NCI-H2196 treated with DMSO at 0.1 percent for 48 hours (cell line): ENCODE measurements at regions not wholly inside any gene's neighbourhood (a gene's known extent, or its start where the extent isn't known, plus 50 kb on each side); places are given as distances from the start of the nearest gene placed in this dataset.
"Not testable (repeated sequence)": the region's sequence is repeated elsewhere in the genome, so short reads cannot be mapped to it uniquely, and the experiment has no call there.

Experiments
- DNase-seq: peaks from one replicate; lab custom pipeline; 2025; ENCODE audit not compliant: unreplicated experiment; lab: John Stamatoyannopoulos, UW

GRCh38 chr1:163959622-163960021 lies 599.4 kb upstream of the PBX1 start:
- no peak for DNase-seq

GRCh38 chr1:163970151-163970550 lies 588.8 kb upstream of the PBX1 start:
- DNase-seq: no peak

DNA sequence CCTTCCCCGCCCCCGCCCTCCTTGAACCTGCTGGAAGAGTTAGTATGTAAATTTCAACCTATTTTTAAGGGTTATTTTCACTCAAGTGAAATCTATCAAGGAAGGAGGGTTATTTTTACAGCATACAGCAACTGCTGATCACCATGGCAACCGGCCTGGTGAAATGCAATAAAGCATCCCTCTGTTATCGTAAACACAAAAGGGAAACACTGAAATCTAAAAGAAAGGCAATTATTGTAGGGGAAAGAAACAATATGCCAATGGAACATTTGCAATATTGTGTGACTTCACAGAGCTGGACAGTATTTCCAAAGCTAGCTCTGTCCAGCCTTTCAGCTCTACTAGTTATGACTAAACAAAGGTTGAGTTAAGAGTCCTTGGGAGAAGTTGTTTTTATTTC lies 588.3 kb upstream of the PBX1 start:
- DNase-seq: no peak

DNA sequence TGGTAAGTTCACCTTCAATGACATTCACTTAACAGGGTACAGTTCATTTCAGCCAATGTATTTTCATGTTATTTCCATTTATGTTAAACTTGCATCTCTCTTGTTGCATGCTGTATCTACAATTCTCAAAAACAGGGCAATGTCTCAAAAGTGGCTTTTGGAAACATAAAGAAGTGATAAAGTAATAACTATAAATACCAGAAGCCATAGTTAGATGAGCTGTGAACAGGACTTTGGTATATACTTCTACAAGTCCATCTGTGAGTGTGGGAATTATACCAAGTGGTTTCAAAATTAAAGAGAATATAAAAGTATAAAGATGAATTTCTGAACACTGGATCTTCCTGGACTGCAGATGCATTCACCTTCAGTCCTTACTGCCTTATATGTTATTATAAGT lies 585.4 kb upstream of the PBX1 start:
- DNase-seq: no peak

- no peak for DNase-seq
These were observed 584.9 kb upstream of the PBX1 start for GRCh38 chr1:163974120-163974519.

- DNase-seq: peak; percentile 6
These were observed 578.6 kb upstream of the PBX1 start for GRCh38 chr1:163980394-163980793.

- no peak for DNase-seq
These were observed 577.4 kb upstream of the PBX1 start for GRCh38 chr1:163981500-163982030.

- no peak for DNase-seq
These were observed 575.9 kb upstream of the PBX1 start for GRCh38 chr1:163983097-163983496.

DNA sequence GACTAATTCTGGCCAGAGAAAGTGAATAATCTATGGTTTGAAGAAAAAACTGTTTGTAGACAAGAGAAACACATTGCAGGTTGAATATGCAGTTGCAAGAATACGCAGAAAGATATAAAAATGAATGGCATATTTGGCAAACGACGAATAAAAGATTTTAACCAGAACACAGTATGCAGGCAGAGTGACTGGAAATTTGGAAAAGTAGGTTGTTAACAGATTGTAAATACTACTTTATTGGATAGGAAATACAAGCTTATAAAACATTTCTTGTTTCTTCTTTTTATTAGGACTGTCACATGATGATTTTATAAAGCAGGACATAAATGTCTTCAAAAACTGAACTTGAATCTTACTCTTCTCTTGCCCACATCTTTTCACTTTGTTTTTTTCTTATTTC lies 573.3 kb upstream of the PBX1 start:
- no peak for DNase-seq

DNA sequence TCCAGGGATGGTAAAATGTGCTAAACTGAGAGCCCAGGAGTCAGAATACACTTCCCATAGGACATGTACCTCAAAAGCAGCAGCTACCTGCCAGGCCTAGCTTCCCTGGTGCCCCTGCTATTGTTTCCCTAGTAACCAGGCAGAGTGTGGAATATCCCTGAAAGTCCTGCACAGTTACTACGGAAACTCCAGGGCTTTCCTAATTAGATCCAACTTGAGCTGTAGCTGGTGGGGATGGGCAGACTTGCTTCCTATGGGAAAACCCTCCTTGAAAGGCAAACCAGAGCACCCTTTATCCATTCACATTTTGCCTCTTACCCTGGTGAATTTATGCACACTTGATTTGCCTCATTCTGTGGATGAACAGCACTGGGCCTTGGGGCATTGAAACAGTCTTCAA lies 559.9 kb upstream of the PBX1 start:
- no peak for DNase-seq

DNA sequence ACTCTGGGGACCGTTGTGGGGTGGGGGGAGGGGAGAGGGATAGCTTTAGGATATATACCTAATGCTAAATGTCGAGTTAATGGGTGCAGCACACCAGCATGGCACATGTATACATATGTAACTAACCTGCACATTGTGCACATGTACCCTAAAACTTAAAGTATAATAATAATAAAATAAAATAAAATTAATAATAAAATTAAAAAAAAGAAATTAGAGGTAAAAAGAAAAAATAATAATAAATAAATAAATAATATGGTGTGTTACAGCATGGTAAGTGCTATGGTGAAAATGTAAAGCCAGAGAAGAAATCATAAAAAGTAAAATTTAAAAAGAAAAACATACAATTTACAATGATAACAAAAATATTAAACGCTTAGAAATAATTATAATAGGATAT lies 552.8 kb upstream of the PBX1 start:
- DNase-seq: not testable (repeated sequence)

DNA sequence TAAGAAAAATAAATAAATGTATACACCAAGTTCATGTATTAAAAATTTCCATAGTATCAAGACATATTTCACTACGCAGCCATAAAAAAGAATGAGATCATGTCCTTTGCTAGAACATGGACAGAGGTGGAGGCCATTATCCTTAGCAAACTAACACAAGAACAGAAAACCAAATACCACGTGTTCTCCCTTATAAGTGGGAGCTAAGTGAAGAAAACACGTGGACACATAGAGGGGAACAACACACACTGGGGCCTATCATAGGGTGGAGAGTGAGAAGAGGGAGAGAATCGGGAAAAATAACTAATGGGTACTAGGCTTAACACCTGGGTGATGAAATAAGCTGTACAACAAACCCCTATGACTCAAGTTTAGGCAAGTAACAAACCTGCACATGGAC lies 552.4 kb upstream of the PBX1 start:
- no peak for DNase-seq

DNA sequence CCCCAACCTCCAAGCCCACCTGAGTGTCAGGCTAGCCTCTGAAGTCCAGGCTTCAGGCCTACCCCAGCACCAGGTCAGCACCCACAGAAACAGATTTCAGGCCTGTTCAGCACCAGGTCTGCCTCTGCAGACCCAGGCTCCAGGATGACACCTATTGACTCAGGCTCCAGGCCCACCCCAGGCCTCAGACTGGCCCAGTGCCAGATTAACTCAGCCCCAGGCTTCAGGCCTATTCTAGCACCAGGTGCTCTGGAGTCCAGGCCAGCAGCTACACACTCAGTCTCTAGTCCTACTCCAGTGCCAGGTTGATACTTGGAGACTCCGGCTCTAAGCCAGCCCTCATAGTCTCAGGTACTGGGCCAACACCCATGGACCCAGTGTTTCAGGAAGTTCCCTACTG lies 541.7 kb upstream of the PBX1 start:
- no peak for DNase-seq

DNA sequence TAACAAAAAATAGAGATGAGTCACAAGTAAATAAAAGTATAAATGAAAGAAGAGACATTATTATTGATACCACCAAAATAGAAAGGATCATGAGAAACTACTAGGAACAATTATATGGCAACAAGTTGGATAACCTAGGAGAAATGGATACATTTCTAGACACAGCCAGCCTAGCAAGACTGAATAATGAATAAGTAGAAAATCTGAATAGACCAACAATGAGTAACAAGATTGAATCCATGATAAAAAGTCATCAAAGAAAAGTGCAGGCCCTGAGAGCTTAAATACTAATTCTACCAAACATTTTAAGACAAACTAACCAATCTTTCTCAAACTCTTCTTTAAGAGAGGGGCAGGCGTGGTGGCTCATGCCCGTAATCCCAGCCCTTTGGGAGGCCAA lies 538.6 kb upstream of the PBX1 start:
- DNase-seq: no peak

GRCh38 chr1:164021813-164022212 lies 537.2 kb upstream of the PBX1 start:
- no peak for DNase-seq

- DNase-seq: no peak
These were observed 525.2 kb upstream of the PBX1 start for GRCh38 chr1:164033782-164034181.

DNA sequence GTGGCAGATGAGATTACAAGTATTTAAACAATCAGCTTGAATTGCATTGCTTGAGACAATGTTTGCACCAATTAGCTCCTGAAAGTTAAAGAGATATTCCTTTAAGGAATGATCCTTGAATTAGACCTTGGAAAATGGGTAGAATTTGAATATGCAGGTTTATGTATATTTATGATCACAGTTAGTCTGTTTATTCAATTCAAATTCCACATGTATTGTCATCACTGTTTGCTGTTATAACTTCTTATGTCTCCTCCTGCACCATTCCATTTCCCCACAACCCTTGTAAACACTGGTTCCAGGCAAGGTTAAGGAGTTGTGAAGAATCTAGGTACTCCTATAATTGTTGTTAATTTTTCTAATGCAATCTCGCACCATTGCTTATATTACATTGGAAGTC lies 518.2 kb upstream of the PBX1 start:
- DNase-seq: no peak

DNA sequence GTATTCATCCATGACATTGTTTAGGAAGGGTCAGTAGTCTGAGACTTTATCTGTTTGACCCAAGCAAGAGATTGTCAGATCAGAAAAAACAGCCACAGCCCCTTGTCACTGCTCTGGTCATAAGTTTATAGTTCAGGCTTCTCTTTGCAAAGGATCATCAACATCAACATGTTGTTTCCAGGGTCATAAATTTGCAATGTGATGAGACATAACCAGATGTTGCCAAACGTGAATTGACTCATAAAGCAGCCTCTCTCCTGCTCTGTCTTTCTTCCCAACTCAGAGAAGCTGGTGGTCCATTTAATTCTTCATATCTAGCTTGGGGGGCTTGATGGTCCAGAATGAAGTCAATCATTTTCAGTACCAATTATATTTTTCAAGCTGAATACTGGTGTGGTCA lies 507.2 kb upstream of the PBX1 start:
- DNase-seq: no peak

DNA sequence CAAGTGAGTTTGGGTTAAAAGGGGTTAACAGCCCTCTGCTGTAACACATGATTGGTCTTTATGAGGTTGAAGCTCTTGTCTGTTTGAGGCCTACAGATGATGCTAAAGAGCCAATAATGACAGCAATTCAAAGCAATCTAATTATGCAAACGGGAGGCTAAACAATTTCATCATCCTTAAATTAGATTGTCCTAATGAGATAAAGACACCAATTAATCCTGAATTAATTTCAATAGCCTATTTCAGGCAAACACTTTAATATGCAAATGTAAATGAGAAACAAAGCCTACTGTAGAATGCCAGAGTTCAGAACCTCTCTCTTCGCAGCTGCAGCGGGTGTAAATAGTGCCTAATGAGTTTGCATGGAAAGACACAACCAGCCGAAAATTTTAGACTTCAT lies 504.7 kb upstream of the PBX1 start:
- DNase-seq: no peak

DNA sequence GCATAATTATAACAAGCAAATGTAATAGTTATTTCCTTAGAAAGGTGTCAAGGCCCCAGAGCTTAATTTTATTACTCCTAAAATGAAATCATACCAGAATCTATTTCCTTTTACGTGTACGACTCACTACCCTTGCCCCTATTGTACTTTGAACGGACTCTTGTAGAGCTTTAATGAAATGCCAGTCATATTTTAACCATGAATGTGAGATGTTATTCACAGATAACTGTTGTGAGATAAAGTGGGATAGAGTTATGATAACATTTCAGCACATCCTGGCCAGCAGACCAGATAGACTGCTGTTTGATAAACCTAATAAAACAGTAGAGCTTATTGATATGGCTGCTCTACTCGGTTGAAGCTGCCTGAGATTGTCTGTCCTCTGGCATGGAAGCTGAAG lies 500.8 kb upstream of the PBX1 start:
- no peak for DNase-seq

DNA sequence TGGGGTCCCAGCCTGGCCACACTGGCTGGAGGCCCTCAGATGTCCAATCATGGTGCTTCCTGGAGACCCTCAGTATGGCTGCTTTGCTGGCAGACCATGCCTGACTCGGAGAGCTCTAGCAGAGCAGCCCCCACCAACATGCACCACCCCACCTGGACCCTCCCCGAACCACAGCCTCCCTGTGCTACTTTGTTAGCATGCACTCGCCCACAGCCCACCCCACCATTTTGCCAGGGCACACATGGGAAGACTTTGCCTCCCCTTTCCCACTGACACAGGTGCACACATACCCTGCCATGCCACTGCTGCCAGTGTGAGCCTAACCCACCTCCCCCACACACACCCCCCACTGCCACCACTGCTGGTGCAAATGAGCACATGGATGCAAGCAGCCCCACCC lies 497.5 kb upstream of the PBX1 start:
- no peak for DNase-seq

- DNase-seq: no peak
These were observed 494.5 kb upstream of the PBX1 start for GRCh38 chr1:164064501-164064900.

DNA sequence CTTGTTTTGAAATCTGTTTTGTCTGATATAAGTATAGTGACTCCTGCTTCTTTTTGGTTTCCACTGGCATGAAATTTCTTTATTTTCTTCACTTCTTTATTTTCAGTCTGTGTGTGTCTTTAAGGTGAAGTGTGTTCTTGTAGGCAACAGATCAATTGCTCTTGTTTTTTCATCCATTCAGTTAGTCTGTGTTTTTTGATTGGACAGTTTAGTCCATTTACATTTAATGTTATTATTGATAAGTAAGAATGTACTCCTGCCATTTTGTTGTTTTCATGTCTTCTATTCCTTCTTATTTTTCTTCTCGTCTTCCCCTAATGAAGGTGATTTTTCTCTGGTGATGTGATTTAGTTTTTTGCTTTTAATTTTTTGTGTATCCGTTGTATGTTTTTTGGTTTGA lies 487.7 kb upstream of the PBX1 start:
- no peak for DNase-seq

DNA sequence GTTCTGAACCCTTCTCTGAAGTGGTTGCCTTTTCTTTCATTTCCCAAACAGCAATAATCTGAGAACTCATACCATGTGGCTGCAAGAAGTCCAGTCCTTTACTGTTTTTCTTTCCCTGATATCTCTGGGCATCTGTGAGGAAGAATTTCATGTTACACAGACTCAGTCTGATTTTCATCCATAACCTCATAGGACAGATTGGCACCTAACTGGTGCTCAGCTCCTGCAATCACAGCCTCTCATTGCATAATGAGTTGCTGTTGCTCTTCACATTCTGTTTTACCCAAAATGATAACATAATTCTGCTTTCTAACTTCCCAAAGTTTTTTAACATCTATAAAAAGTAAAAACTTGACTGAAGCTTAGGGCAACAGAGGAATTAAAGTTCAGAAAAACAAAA lies 472.2 kb upstream of the PBX1 start:
- DNase-seq: no peak
